ENCODE measurements at regions not wholly inside any gene's neighbourhood (a gene's known extent, or its start where the extent isn't known, plus 50 kb on each side); places are given as distances from the start of the nearest gene placed in this dataset.

DNA sequence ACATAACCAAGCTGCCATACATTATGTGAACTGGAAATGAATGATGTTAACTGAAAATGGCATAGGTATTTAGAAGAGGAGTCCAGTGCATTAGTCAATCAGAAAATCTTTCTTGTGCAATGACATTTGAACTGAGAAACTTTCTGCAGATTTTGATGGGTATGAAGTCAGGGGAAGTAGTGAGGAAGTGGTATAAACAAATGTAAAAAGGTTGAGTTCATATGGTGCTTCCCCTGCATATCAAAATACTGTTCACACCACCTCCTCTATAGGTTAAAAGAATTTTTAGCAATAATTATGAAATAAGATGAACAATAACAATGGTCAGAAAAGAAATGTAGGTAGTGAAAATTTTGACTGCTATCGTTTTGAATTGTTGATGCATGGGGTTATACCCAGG, 800.0 kb downstream of the SLITRK6 start:
- Histone ChIP-seq H3K9me3 (peaks cover 0 to 2% (median 0%) of the 10 kb centered on the region in 11 donors), H3K36me3 (no peaks in the 10 kb centered on the region), H3K4me3 (no peak overlapping the region), H3K27ac (no peak overlapping the region), H3K27me3 (no peaks in the 10 kb centered on the region), H3K4me1 (no peaks in the 10 kb centered on the region)
- TF ChIP-seq, protein P1, sequence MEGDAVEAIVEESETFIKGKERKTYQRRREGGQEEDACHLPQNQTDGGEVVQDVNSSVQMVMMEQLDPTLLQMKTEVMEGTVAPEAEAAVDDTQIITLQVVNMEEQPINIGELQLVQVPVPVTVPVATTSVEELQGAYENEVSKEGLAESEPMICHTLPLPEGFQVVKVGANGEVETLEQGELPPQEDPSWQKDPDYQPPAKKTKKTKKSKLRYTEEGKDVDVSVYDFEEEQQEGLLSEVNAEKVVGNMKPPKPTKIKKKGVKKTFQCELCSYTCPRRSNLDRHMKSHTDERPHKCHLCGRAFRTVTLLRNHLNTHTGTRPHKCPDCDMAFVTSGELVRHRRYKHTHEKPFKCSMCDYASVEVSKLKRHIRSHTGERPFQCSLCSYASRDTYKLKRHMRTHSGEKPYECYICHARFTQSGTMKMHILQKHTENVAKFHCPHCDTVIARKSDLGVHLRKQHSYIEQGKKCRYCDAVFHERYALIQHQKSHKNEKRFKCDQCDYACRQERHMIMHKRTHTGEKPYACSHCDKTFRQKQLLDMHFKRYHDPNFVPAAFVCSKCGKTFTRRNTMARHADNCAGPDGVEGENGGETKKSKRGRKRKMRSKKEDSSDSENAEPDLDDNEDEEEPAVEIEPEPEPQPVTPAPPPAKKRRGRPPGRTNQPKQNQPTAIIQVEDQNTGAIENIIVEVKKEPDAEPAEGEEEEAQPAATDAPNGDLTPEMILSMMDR (IDR thresholded peaks at IDR 0.05): no peak
- ATAC-seq: no peak
- no peak for DNase-seq
- 87 to 93% methylated on average over 1 of the region's 1 CpG for WGBS, 2 donors
- intact Hi-C loops (cut with DNase I): no loop called here

DNA sequence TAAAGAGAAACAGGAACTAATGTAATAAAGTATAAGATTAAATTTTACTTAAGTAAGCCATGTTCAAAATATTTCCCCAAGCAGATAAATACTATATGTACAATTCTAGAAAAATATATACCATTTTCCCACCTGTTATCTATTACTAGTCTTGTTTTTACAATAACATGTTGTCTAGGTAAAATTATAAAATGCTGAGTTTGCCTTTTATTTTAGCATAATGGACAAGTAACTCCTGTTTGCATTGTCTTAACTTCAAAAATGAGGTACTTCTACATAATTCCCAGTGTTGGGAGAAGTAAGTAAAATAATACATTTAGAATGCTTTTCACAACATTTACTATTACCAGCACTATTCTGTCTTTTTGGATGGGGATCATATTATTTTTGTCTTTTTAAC, 800.5 kb downstream of the SLITRK6 start:
- Histone ChIP-seq H3K4me1 (no peaks in the 10 kb centered on the region), H3K27me3 (no peaks in the 10 kb centered on the region), H3K9me3 (peaks cover 0 to 2% (median 0%) of the 10 kb centered on the region in 11 donors), H3K4me3 (no peak overlapping the region), H3K27ac (no peak overlapping the region), H3K36me3 (no peaks in the 10 kb centered on the region)
- TF ChIP-seq, protein P1 (IDR thresholded peaks at IDR 0.05): no peak
- intact Hi-C loops (cut with DNase I): no loop called here
- ATAC-seq (no peak), DNase-seq (no peak)

DNA sequence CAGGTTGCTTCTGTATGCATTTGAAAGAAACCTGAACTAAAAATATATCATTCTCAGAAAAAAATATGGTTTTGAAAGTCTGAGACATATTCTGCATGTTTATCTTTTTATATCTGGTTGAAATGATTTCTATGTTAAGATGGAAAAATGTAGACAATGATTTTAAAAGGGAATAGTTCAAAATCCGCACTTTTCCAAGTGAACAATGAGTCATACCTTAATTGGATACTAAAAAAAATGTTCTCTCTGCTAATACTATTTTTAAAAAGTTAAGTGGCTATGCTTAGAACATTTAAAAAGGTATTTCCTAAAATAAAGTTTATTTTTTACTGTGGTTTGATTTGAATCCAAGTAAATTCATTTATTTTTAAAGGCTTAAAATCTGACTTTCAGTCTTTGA, 801.4 kb downstream of the SLITRK6 start:
- 61 to 67% methylated on average over 1 of the region's 1 CpG for WGBS, 2 donors
- no peak for DNase-seq
- no peak overlapping the region for H3K27ac ChIP-seq
- TF ChIP-seq, protein P1 (IDR thresholded peaks at IDR 0.05): no peak
- peaks cover 0 to 2% (median 0%) of the 10 kb centered on the region in 11 donors for H3K9me3 ChIP-seq
- intact Hi-C loops (cut with DNase I): no loop called here
- no peak for ATAC-seq
- no peaks in the 10 kb centered on the region for H3K27me3 ChIP-seq
- H3K4me1 ChIP-seq: no peaks in the 10 kb centered on the region
- no peaks in the 10 kb centered on the region for H3K36me3 ChIP-seq
- no peak overlapping the region for H3K4me3 ChIP-seq

DNA sequence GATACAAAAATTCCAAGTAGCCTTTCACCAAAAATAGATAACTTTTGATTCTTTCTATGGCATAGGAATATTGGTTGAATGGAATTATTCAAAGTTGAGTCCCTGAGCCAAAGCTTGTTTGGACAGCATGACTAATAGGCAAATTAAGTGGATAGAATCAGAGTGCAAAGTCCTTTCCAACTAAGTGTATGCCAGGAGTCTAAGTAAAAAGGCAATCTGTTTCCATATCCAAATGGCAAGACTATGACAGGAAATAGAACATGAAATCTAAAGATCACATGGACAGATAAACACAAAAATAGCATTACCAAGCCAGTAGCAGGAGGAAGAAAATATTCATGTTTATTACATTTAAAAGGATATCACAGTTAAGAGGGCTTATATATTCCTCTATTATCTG, 804.6 kb downstream of the SLITRK6 start:
- no peaks in the 10 kb centered on the region for H3K36me3 ChIP-seq
- H3K27me3 ChIP-seq: no peaks in the 10 kb centered on the region
- ATAC-seq: no peak
- no peak overlapping the region for H3K27ac ChIP-seq
- no peak overlapping the region for H3K4me3 ChIP-seq
- DNase-seq: no peak
- TF ChIP-seq, protein P1 (IDR thresholded peaks at IDR 0.05): no peak
- peaks cover 0 to 5% (median 0%) of the 10 kb centered on the region in 11 donors for H3K9me3 ChIP-seq
- H3K4me1 ChIP-seq: no peaks in the 10 kb centered on the region
- intact Hi-C loops (cut with DNase I): no loop called here

DNA sequence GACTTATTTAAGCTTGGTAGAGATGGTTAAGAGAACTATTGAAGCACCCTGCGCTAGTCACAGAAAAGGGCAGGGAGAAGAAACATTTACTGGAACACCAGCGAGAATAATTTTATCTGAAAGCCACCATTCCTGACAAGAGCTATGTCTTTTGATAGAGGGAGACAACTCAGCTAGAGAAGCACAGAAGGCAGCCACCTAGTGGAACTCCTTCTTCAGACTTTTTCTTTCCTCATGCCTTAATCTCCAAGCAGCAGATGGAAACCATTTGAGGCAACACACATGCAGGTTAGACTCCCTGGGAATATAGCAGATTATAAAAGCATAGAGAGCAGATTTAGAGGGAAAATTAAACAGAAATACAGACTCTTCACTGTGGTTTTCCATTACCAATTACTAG, 813.4 kb downstream of the SLITRK6 start:
- Histone ChIP-seq H3K36me3 (no peaks in the 10 kb centered on the region), H3K4me3 (no peak overlapping the region), H3K27ac (no peak overlapping the region), H3K4me1 (no peaks in the 10 kb centered on the region), H3K27me3 (no peaks in the 10 kb centered on the region), H3K9me3 (peaks cover 0 to 5% (median 0%) of the 10 kb centered on the region in 11 donors)
- ATAC-seq: no peak
- intact Hi-C loops (cut with DNase I): no loop called here
- 67 to 73% methylated on average over 2 of the region's 2 CpGs for WGBS, 2 donors
- DNase-seq: no peak
- TF ChIP-seq, protein P1 (IDR thresholded peaks at IDR 0.05): no peak
